RKO (cell line): ENCODE measurements at regions not wholly inside any gene's neighbourhood (a gene's known extent, or its start where the extent isn't known, plus 50 kb on each side); places are given as distances from the start of the nearest gene placed in this dataset.

Experiments used
- DNase-seq: peaks from one replicate; pipeline ENCODE4 v3.0.0-alpha.2; 2016; ENCODE audit warnings: low spot score

DNA sequence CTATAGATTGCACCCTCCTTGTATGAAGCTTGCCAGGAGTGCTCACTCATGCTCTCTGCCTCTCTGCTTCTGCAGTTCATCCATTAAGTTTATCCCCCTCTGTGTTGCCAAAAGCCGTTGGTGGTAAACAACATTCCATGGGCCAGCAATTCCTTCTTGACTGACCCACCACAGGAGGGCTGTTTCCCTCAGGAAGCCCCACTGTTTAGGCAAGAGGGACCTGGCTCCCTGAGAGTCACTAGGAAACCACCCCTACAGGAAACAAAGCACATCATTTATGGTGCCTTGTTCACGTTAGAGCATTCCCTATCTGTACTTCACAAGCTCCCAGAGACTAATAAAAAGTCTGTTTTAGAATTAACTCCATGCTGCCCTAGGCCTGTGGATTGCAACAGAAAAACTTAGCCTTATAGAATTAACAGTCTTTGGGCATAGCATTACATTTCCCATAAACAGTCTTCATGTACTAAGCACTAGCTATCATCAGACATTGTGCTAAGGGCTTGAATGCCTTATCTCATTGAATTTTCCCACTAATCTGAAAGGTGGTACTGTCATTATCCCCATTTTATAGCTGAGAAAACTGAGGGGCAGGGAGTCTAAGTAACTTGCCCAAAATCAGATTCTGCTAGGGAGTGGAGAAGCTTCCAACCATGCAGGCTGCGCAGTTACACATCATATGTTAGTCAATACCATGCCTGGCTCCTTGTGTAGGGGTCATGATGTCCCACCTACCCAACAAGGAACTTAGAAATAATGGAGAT, 149.9 kb downstream of the SHQ1 start:
- no peak for DNase-seq

DNA sequence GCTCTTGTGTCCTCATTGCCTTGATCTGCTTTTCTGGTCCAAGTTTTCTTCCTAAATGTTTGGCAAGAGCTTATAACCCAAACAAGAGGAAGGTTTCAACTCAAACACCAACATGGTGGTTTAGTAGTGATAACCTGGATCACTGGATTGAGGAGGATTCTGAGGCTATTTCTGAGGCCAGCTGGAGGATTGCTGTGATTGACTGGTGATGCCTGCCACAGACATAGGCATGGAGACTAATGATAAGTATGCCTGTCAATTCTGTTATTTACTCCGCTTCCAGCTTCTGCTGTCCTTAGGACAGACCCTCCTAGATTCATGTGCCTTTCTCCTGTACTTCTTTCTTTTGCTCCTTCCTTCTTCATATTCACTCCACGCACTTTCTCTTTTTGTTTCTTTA, 150.5 kb downstream of the SHQ1 start:
- DNase-seq = no peak

- DNase-seq = no peak
Measured at GRCh38 chr3:72696815-72697214, 151.4 kb downstream of the SHQ1 start.

GRCh38 chr3:72694398-72694797, 153.8 kb downstream of the SHQ1 start:
- DNase-seq = no peak

GRCh38 chr3:72692990-72693389, 155.3 kb downstream of the SHQ1 start:
- DNase-seq = no peak

DNA sequence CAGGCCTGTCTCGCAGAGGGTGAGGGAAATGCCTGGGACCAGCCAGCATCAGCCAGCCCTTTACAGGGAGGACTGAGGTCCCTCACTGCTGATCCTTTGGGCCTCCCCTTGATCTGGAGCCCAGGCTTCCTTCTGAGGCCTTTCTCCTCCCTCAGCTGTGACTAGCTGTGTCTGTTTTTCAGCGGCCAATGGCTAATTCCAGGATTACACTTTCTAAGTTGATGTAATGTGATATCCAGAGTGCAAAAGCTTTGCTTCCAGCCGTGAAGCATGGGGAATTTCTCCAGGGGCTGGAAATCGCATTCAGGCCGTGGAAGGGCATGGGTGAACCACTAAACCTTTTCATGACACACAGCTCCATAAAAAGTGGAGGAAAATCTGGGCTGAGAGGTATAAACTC, 157.6 kb downstream of the SHQ1 start:
- no peak for DNase-seq

DNA sequence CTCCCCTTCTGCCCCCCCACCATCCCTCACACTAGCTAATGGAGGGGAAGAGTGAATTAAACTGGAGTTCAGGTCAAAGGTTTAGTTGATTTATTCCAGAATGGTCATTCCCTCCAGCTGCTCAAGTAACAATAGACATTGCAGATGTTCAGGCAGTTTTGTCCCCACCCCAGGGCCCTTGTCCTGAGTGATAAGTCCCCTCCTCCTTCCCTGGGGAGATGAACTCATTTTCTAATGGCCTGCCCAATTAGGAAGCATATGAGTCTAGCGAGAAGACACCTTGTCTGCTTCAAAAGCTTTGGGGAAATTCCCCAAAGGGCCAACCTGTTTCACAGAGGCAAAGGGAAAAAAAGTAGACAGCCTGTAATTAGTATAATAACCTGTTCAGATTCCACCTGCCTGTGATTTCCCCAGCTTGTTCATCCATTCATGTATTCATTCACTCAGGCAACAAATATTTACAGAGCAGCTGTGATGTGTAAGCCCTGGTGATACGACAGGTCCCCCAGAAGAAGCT, 165.3 kb downstream of the SHQ1 start:
- no peak for DNase-seq

DNA sequence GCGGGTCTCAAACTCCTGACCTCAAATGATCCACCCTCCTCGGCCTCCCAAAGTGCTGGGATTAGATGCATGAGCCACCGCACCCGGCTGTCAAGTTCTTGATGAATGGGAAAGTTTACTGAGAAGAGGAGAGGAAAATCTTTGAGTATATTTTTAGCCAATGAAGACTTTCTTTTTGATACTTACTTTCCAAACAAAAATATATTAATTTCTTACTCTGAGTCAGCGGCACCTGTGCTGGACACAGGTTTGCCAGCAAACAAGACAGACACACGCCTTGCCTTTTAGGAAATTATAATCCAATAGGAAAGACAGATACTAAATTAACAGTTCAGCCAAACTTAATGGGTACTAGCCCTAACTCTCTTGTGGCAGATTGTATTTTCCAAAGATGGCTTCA, 166.6 kb downstream of the SHQ1 start:
- no peak for DNase-seq

DNA sequence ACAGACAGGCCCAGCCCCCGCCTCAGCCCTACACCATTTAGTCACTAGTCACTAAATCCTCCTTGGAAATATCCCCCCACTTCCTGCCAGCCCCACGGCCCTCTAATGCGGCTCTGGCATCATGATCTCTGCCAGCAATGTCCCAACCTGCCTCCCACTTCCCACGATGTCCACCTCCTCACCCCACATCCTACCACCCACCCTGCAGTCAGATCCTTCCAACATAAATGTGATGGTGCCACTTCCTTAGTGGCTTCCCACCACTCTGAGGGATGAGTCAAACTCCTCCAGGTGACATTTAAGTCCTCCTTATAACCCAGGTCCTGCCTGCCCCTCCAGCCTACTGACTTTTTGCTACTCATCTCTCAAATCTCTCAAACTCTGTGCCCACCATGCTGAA, 167.5 kb downstream of the SHQ1 start:
- no peak for DNase-seq

GRCh38 chr3:72679540-72680198, 168.6 kb downstream of the SHQ1 start:
- DNase-seq = no peak

DNA sequence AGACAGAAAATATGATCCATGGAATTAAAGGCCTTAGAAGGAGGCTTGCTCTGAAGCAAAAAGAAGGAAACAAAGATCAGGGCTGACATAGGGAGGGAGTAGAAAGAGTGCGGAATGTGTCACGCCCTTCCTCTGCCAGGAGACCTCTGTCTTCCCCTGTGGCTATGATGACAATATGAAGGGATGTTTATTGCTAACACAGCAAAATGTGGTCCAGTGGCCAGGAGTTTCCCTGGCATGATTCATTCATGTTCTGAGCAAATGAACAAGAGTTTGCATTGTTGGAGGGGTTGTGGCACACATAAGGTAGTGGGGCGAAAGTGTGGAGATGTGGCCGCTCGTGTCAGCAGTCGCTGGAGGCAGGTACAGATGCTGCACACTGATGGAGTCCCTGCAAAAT, 169.4 kb downstream of the SHQ1 start:
- DNase-seq = no peak

DNA sequence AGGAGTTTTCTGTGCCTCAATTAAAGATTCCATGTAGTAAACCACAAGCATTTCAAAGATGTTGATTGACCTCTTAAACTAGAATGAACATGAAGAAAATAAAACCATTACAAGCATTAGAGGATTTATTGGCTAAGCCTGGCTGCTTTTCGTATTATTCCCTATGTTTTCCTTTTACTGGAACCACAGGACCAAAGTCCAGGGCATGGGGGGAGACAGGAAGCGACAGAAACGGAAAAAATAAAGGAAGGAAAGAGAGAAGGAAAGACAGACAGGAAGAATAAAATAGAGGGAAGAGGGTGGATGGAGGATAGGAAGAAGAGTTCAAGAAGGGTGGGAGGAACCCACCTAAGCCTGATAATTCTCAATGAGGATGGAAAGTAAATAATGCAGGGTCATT, 169.9 kb downstream of the SHQ1 start:
- DNase-seq = no peak

- no peak for DNase-seq
Measured at GRCh38 chr3:72675243-72675642, 173.0 kb downstream of the SHQ1 start.

GRCh38 chr3:72673011-72673771, 175.1 kb downstream of the SHQ1 start:
- no peak for DNase-seq

GRCh38 chr3:72669224-72669623, 179.0 kb downstream of the SHQ1 start:
- no peak for DNase-seq

GRCh38 chr3:72666447-72666755, 181.8 kb downstream of the SHQ1 start:
- DNase-seq = no peak

DNA sequence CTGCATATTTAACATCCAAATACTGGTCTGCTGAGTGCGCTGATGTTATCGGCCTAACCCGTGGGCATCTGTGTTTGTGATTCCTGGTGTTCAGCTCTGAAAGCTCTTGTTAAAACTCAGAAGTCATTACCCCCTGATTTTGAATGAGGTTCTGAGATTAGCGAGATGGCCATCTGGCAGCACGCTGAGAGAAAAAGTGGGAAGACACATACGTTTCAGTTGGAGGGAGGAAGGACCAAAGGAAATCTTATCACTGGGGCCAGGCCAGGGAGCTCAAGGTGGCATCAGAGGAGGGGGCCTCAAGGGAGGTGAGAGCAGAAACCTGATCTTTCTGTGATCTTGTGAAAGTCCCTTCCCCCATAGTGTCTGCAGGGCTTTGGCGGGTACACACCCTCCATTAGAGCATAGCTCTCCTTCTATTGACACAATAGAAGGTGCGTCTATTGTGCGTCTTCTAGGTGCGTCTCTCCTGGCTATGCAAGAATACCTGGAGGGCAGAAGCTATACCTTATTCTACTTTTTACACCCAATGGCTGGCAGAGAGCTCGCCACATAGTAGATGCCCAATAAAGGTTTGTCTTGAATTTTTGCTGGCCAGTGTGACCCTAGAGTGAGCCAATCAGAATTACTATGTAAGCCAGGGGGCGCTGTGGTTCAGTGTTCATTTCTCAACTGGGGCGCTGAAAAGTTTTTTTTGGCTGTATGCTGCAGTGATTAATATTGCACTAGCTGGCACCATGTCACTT, 182.4 kb downstream of the SHQ1 start:
- DNase-seq = peak; percentile 42

DNA sequence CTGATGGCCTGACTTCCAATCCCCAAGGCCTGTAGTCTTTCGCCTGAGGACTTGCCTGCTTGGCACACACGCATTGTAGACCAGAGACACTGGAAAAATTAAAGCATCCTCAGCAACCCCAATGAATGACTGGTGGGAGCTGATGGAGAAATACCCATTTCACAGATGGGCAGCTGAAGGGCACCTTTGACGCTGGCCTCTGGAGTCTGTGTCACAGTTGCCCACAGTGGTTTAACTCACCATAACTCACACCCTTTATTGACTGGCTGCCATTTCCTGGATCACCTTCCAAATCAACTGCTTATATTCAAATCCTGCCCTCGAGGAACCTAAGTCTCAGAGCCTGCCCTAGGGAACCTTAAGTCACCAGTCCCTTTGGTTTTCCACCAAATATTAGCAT, 183.1 kb downstream of the SHQ1 start:
- no peak for DNase-seq

- DNase-seq = no peak
Measured at GRCh38 chr3:72664184-72664975, 183.9 kb downstream of the SHQ1 start.

- DNase-seq = no peak
Measured at GRCh38 chr3:72663429-72663828, 184.8 kb downstream of the SHQ1 start.

- peak; percentile 16 for DNase-seq
Measured at GRCh38 chr3:72661115-72661457, 187.2 kb downstream of the SHQ1 start.
